ENCODE measurements at regions not wholly inside any gene's neighbourhood (a gene's known extent, or its start where the extent isn't known, plus 50 kb on each side); places are given as distances from the start of the nearest gene placed in this dataset.

- no peaks in the 10 kb centered on the region for H3K36me3 Mint-ChIP-seq
- ATAC-seq (peak; percentile 69 to 70), DNase-seq (ENCODE audit: low spot score) (no peak)
- H3K4me1 Mint-ChIP-seq (ENCODE audit: low read depth in 2 of 2) = no peaks in the 10 kb centered on the region
- no peak overlapping the region for H3K27ac Mint-ChIP-seq
- no peaks in the 10 kb centered on the region for H3K9me3 Mint-ChIP-seq
- no peak overlapping the region for H3K4me3 Mint-ChIP-seq
- H3K27me3 Mint-ChIP-seq = peaks cover 12 to 14% of the 10 kb centered on the region in 2 donors
Measured at GRCh38 chr7:67377939-67378862, 381.6 kb downstream of the TYW1 start.

DNA sequence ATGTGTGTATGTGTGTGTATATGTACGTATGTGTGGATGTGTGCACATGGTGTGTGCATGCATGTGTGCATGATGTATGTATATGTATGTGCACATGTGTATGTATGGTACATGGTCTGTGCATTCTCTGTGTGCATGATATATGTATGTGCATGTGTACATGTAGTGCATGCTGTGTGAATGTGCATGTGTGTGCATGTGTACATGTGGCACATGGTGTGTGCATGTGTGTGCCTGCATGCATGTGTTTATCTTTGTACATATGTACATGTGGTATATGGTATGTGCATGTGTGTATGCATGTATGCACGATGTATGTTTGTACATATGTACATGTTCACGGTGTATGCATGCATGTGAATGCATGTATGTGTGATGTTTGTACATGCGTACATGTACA, 383.7 kb downstream of the TYW1 start:
- H3K4me3 Mint-ChIP-seq = no peak overlapping the region
- no peaks in the 10 kb centered on the region for H3K9me3 Mint-ChIP-seq
- H3K27ac Mint-ChIP-seq = no peak overlapping the region
- no peaks in the 10 kb centered on the region for H3K36me3 Mint-ChIP-seq
- DNase-seq (ENCODE audit: low spot score) = no peak
- H3K27me3 Mint-ChIP-seq = peaks cover 6 to 7% of the 10 kb centered on the region in 2 donors
- H3K4me1 Mint-ChIP-seq (ENCODE audit: low read depth in 2 of 2) = no peaks in the 10 kb centered on the region
- peak in 1 of 2 donors; percentile 25 for ATAC-seq

DNA sequence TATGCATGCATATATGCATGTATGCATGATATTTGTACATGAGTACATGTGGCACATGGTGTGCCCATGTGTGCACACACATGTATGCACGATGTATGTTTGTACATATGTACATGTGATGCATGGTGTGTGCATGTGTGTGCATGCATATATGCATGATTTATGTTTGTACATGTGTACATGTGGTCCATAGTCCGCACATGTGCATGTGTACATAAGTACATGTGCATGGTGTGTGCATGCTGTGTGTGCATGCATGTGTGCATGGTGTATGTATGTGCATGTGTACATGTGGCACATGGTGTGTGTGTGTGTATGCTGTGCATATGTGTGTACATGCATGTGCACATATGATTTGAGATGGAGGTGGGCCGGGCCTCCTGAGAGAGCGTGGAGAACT, 384.2 kb downstream of the TYW1 start:
- no peak for DNase-seq (ENCODE audit: low spot score)
- no peaks in the 10 kb centered on the region for H3K36me3 Mint-ChIP-seq
- H3K9me3 Mint-ChIP-seq = no peaks in the 10 kb centered on the region
- no peak overlapping the region for H3K4me3 Mint-ChIP-seq
- peaks cover 6 to 7% of the 10 kb centered on the region in 2 donors for H3K27me3 Mint-ChIP-seq
- H3K27ac Mint-ChIP-seq = no peak overlapping the region
- H3K4me1 Mint-ChIP-seq (ENCODE audit: low read depth in 2 of 2) = no peaks in the 10 kb centered on the region
- ATAC-seq = no peak

DNA sequence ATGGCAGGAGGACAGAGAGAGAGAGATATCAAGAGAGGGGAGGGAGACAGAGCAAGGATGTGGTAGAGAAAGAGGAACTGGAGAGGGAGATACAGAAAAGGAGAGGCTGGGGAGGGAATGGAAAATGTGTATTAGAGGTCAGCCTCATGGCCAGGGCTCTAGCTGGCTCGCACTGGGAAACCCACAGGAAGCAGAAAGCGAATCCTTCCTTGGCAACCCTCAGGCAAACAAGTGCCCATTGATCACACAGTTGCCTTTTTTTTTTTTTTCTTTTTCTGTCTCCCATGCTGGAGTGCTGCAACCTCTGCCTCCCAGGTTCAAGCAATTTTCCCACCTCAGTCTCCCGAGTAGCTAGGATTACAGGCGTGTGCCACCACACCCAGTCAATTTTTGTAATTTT, 391.2 kb downstream of the TYW1 start:
- Mint-ChIP-seq H3K9me3 (no peaks in the 10 kb centered on the region), H3K4me1 (ENCODE audit: low read depth in 2 of 2) (no peaks in the 10 kb centered on the region), H3K27ac (no peak overlapping the region), H3K36me3 (no peaks in the 10 kb centered on the region), H3K4me3 (no peak overlapping the region), H3K27me3 (peaks cover 0 to 3% of the 10 kb centered on the region in 2 donors)
- ATAC-seq (no peak), DNase-seq (ENCODE audit: low spot score) (no peak)

DNA sequence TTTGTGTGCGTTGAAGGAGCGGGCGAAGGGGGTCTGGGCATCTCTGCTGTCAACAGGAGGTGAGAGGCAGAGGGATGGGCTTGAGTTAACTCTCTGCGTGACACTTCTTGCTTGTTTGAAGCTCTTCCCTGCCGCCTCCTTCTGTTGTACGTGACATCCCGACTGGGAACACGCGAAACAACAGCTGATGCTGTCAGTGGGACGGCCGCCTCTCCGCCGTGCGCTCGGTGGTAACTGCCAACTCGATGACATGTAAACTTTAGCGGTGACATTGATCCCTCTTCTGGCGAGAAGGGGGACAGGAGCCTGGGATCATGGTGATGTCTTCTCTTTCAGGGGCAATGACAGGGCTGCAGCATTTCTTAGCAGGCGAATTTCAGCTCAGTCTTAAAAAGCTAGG, 394.5 kb downstream of the TYW1 start:
- Mint-ChIP-seq H3K27me3 (peaks cover 0 to 3% of the 10 kb centered on the region in 2 donors), H3K27ac (no peak overlapping the region)

DNA sequence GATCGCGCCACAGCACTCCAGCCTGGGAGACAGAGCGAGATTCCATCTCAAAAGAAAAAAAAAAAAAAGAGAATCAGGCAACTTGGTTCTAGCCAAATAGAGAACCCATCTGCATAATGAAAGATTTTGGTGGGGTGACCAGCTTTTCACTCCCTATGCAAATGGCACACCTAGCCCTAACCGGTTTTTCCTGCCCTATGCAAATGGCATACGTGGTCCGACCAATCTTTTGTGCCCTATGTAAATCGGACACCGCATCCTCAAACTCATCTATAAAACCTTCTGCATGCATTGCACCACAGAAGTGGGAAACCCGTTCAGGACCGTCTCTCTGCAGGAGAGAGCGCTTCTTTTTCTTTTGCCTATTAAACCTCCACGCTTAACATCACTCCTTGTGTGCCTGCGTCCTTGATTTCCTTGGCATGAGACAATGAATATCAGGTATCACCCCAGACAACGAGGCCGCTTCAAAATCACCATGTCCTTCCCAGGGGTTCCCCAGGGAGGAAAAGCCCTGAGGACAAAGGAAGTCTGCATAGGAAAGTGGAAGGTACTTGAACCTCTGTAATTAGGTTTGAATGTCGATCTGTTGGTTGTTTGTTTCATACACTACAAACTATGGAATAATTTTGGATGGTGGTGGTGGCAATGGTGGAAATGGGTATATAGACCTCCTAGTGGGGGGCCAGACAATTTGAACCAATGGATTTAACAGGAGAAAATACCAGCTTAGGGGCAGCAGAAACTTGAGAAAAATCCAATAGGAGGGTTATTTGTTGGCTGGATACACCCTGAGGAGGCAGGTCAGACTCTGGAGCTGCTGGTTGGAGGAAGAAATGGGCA, 396.2 kb downstream of the TYW1 start:
- Mint-ChIP-seq H3K9me3 (no peaks in the 10 kb centered on the region), H3K27me3 (peaks cover 0 to under 1% of the 10 kb centered on the region in 2 donors), H3K36me3 (no peaks in the 10 kb centered on the region), H3K4me1 (ENCODE audit: low read depth in 2 of 2) (no peaks in the 10 kb centered on the region), H3K4me3 (no peak overlapping the region), H3K27ac (no peak overlapping the region)
- ATAC-seq = no peak
- no peak for DNase-seq (ENCODE audit: low spot score)

More for the DNA sequence above, 394.5 kb downstream of the TYW1 start:
- DNase-seq (ENCODE audit: low spot score) = no peak
- no peak overlapping the region for H3K4me3 Mint-ChIP-seq
- ATAC-seq = no peak
- H3K9me3 Mint-ChIP-seq = no peaks in the 10 kb centered on the region
- H3K4me1 Mint-ChIP-seq (ENCODE audit: low read depth in 2 of 2) = no peaks in the 10 kb centered on the region
- H3K36me3 Mint-ChIP-seq = no peaks in the 10 kb centered on the region

DNA sequence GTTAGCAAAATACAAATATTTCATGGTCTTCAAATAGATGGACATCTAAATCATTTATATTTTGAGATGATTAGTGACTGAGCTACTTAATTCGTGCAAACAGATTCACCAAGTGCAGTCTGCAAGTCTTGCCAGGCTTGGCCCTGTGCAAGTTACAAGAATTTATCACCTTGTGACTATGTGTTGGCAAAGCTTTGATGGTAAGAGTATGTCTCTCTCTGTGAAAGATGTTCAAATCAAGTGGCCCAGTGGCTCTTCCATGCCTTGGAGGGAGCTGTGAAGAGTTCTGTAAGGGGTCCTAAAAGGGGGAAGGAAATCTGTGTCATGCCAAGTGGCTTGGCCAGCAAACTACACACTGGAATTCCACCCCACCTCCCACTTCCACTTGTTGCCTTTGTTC, 397.3 kb downstream of the TYW1 start:
- DNase-seq (ENCODE audit: low spot score) (no peak), ATAC-seq (no peak)
- H3K36me3 Mint-ChIP-seq = no peaks in the 10 kb centered on the region
- H3K27me3 Mint-ChIP-seq = no peaks in the 10 kb centered on the region
- H3K4me1 Mint-ChIP-seq (ENCODE audit: low read depth in 2 of 2) = no peaks in the 10 kb centered on the region
- H3K9me3 Mint-ChIP-seq = no peaks in the 10 kb centered on the region
- no peak overlapping the region for H3K27ac Mint-ChIP-seq
- no peak overlapping the region for H3K4me3 Mint-ChIP-seq

DNA sequence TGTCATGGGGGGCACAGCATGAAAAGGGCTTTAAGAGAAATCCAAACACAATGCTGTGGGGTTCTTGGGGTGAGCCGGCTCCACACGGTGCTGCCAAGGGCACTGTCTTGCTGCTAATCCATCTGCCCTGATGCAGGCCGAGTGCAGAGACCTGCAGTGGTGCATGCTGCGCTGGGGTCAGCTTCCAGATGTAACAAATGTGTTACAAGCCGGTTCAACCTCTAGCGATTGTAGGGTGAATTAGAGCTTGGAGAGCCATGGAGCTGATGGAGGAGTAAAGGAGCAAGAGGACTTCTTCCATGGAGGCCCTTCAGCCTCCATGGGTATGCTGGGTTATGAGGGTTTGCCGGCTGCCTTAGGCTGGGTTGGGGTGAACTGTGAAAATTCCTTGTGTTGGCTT, 402.3 kb downstream of the TYW1 start:
- Mint-ChIP-seq H3K4me3 (no peak overlapping the region), H3K27me3 (peaks cover 0 to under 1% of the 10 kb centered on the region in 2 donors)
- ATAC-seq = no peak

DNA sequence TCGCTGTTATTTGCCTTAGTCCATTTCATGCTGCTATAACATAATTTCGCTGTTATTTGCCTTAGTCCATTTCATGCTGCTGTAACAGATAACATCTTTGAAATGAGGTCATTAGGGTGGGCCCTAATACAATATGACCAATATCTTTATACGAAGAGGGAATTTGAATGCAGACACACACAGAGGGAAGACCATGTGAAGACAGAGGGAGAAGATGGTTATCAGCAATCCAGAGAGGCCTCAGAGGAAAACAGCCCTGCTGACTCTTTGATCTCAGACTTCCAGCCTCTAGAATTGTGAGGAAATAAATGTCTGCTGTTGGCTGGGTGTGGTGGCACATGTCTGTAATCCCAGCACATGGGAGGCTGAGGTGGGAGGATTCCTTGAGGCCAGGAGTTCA, 404.9 kb downstream of the TYW1 start:
- Mint-ChIP-seq H3K36me3 (no peaks in the 10 kb centered on the region), H3K4me1 (ENCODE audit: low read depth in 2 of 2) (no peaks in the 10 kb centered on the region), H3K27me3 (peaks cover 0 to 10% of the 10 kb centered on the region in 2 donors), H3K9me3 (no peaks in the 10 kb centered on the region), H3K27ac (no peak overlapping the region), H3K4me3 (no peak overlapping the region)
- DNase-seq (ENCODE audit: low spot score) = no peak
- ATAC-seq = no peak

More for the DNA sequence above, 402.3 kb downstream of the TYW1 start:
- DNase-seq (ENCODE audit: low spot score) = no peak
- Mint-ChIP-seq H3K36me3 (no peaks in the 10 kb centered on the region), H3K4me1 (ENCODE audit: low read depth in 2 of 2) (no peaks in the 10 kb centered on the region), H3K27ac (no peak overlapping the region), H3K9me3 (no peaks in the 10 kb centered on the region)

- H3K4me3 Mint-ChIP-seq = no peak overlapping the region
- no peaks in the 10 kb centered on the region for H3K4me1 Mint-ChIP-seq (ENCODE audit: low read depth in 2 of 2)
- H3K9me3 Mint-ChIP-seq = no peaks in the 10 kb centered on the region
- H3K27ac Mint-ChIP-seq = no peak overlapping the region
- no peaks in the 10 kb centered on the region for H3K36me3 Mint-ChIP-seq
- no peak for DNase-seq (ENCODE audit: low spot score)
- H3K27me3 Mint-ChIP-seq = peaks cover 0 to 10% of the 10 kb centered on the region in 2 donors
- ATAC-seq = no peak
Measured at GRCh38 chr7:67402280-67402679, 405.6 kb downstream of the TYW1 start.

- no peaks in the 10 kb centered on the region for H3K36me3 Mint-ChIP-seq
- H3K9me3 Mint-ChIP-seq = no peaks in the 10 kb centered on the region
- DNase-seq (ENCODE audit: low spot score) (no peak), ATAC-seq (no peak)
- no peaks in the 10 kb centered on the region for H3K4me1 Mint-ChIP-seq (ENCODE audit: low read depth in 2 of 2)
- H3K27ac Mint-ChIP-seq = no peak overlapping the region
- peaks cover 0 to 10% of the 10 kb centered on the region in 2 donors for H3K27me3 Mint-ChIP-seq
- no peak overlapping the region for H3K4me3 Mint-ChIP-seq
Measured at GRCh38 chr7:67406976-67407375, 410.3 kb downstream of the TYW1 start.

- Mint-ChIP-seq H3K4me1 (ENCODE audit: low read depth in 2 of 2) (no peaks in the 10 kb centered on the region), H3K27me3 (peaks cover 0 to 10% of the 10 kb centered on the region in 2 donors), H3K27ac (no peak overlapping the region), H3K4me3 (no peak overlapping the region), H3K9me3 (no peaks in the 10 kb centered on the region), H3K36me3 (no peaks in the 10 kb centered on the region)
- DNase-seq (ENCODE audit: low spot score) (no peak), ATAC-seq (no peak)
Measured at GRCh38 chr7:67407392-67408071, 410.9 kb downstream of the TYW1 start.

- Mint-ChIP-seq H3K27ac (no peak overlapping the region), H3K27me3 (peaks cover 0 to 16% of the 10 kb centered on the region in 2 donors), H3K4me3 (no peak overlapping the region), H3K9me3 (no peaks in the 10 kb centered on the region), H3K4me1 (ENCODE audit: low read depth in 2 of 2) (no peaks in the 10 kb centered on the region), H3K36me3 (no peaks in the 10 kb centered on the region)
- DNase-seq (ENCODE audit: low spot score) (no peak), ATAC-seq (no peak)
Measured at GRCh38 chr7:67408109-67408508, 411.5 kb downstream of the TYW1 start.
